Ovary (tissue), 7 donors: ENCODE measurements at regions not wholly inside any gene's neighbourhood (a gene's known extent, or its start where the extent isn't known, plus 50 kb on each side); places are given as distances from the start of the nearest gene placed in this dataset.

Source experiments
- DNase-seq, 5 donors: peaks; one replicate each; pipeline ENCODE4 v3.0.0-alpha.2; 2019 to 2020
- H3K27ac ChIP-seq, 2 donors: fragments of 200-600 bp; one replicate each; pipeline versions ENCODE4 v1.5.1 to v1.8.0; 2019 to 2022
- H3K27me3 ChIP-seq: fragments of 200-600 bp; one replicate; pipeline ENCODE4 v1.8.0; 2022
- H3K36me3 ChIP-seq: fragments of 200-600 bp; sonication (generic); one replicate; pipeline ENCODE4 v1.5.1; 2019
- H3K4me1 ChIP-seq: one replicate; pipeline ENCODE4 v1.8.1; 2013; ENCODE audit warnings: mild to moderate bottlenecking, moderate library complexity; ENCODE audit not compliant: insufficient read depth
- H3K4me3 ChIP-seq: fragments of 200-600 bp; sonication (generic); one replicate; pipeline ENCODE4 v1.5.1; 2017
- H3K9me3 ChIP-seq, 2 donors: fragments of 200-600 bp in 1 of 2; sonication (generic) in 1 of 2; one replicate each; pipeline versions ENCODE4 v1.5.1 to v1.8.1; 2013 to 2019; ENCODE audit warnings: mild to moderate bottlenecking in 1 of 2, moderate library complexity in 1 of 2
- CTCF ChIP-seq, 3 donors: fragments of 450-650 bp in 2 of 3; fragments of 200-600 bp in 1 of 3; IDR thresholded peaks; one replicate each; pipeline versions ENCODE4 v1.5.1 to v1.8.0; 2016 to 2022; ENCODE audit warnings: antibody characterized with exemption in 3 of 3, mild to moderate bottlenecking in 1 of 3
- EP300 ChIP-seq: sonication (generic); formaldehyde crosslinking; IDR thresholded peaks from one replicate; pipeline ENCODE4 v1.6.1; 2017; ENCODE audit warnings: antibody characterized with exemption
- POLR2A ChIP-seq: fragments of 450-650 bp; IDR thresholded peaks from one replicate; pipeline ENCODE4 v1.6.1; 2017; ENCODE audit warnings: antibody characterized with exemption, mild to moderate bottlenecking, moderate library complexity
- WGBS, 3 donors: extraction: QIAGEN DNeasy Blood & Tissue Kit in 1 of 3; methylation state at CpG; one replicate each; pipeline versions ENCODE4 v1.1.5 to v1.1.7; 2013 to 2017; 5-methylcytosine and 5-hydroxymethylcytosine counted together
- intact Hi-C, 4 donors: fragments of 100-400 bp; cut with DNase I; formaldehyde crosslinking; loops; one replicate each; pipeline versions ENCODE4 v1.11.0 to v1.15.1; 2022 to 2023
- donor health status: DM: no; HTN: no; CAD: no; lungs with moderate emphysema.
- donor health status: DM: no; HTN: no; CAD: no.
- donor health status: Bipolar disorder and iron deficiency.
- donor health status: DM: no; HTN: no; CAD: no.
- donor health status: DM: yes; HTN: yes; CAD: no.

GRCh38 chr10:35824704-35825103 is 182.6 kb upstream of the FZD8 start:
- Histone ChIP-seq H3K4me3 (no peak overlapping the region), H3K9me3 (no peaks in the 10 kb centered on the region), H3K4me1 (peaks cover 4% of the 10 kb centered on the region), H3K36me3 (no peaks in the 10 kb centered on the region), H3K27me3 (no peaks in the 10 kb centered on the region), H3K27ac (no peak overlapping the region)
- TF ChIP-seq CTCF (IDR thresholded peaks at IDR 0.05) (no peak), EP300 (no peak), POLR2A (no peak)
- 40 to 55% (median 48%) methylated on average over 3 of the region's 3 CpGs for WGBS, 3 donors
- intact Hi-C loops = no loop called here
- no peak for DNase-seq

GRCh38 chr10:35822316-35822715 is 180.2 kb upstream of the FZD8 start:
- no peaks in the 10 kb centered on the region for H3K27me3 ChIP-seq
- H3K4me3 ChIP-seq = no peak overlapping the region
- H3K9me3 ChIP-seq = no peaks in the 10 kb centered on the region
- TF ChIP-seq POLR2A (no peak), CTCF (IDR thresholded peaks at IDR 0.05) (no peak), EP300 (no peak)
- H3K27ac ChIP-seq = no peak overlapping the region
- peak; percentile 43 to 79 (median 51) for DNase-seq
- intact Hi-C loops = no loop called here
- 6 to 10% (median 7%) methylated on average over 9 of the region's 9 CpGs for WGBS, 3 donors
- peaks cover 4% of the 10 kb centered on the region for H3K4me1 ChIP-seq
- H3K36me3 ChIP-seq = no peaks in the 10 kb centered on the region

GRCh38 chr10:35821339-35821911 is 179.3 kb upstream of the FZD8 start:
- H3K4me3 ChIP-seq = no peak overlapping the region
- no peaks in the 10 kb centered on the region for H3K9me3 ChIP-seq
- no peaks in the 10 kb centered on the region for H3K36me3 ChIP-seq
- H3K27me3 ChIP-seq = no peaks in the 10 kb centered on the region
- H3K27ac ChIP-seq = no peak overlapping the region
- 69 to 75% (median 69%) methylated on average over 4 of the region's 4 CpGs for WGBS, 3 donors
- DNase-seq = no peak
- intact Hi-C loops = no loop called here
- TF ChIP-seq CTCF (IDR thresholded peaks at IDR 0.05) (no peak), POLR2A (no peak), EP300 (no peak)
- peaks cover 4% of the 10 kb centered on the region for H3K4me1 ChIP-seq

GRCh38 chr10:35819736-35820135 is 177.6 kb upstream of the FZD8 start:
- Histone ChIP-seq H3K27ac (no peak overlapping the region), H3K27me3 (no peaks in the 10 kb centered on the region), H3K4me1 (peaks cover 4% of the 10 kb centered on the region), H3K9me3 (no peaks in the 10 kb centered on the region), H3K36me3 (no peaks in the 10 kb centered on the region), H3K4me3 (no peak overlapping the region)
- 85 to 92% (median 89%) methylated on average over 5 of the region's 5 CpGs for WGBS, 3 donors
- intact Hi-C loops = no loop called here
- TF ChIP-seq EP300 (no peak), CTCF (IDR thresholded peaks at IDR 0.05) (no peak), POLR2A (no peak)
- DNase-seq = no peak
